BE2C (cell line): ENCODE measurements at regions not wholly inside any gene's neighbourhood (a gene's known extent, or its start where the extent isn't known, plus 50 kb on each side); places are given as distances from the start of the nearest gene placed in this dataset.

Experiments used
- DNase-seq: peaks from one replicate; pipeline ENCODE4 v3.0.0-alpha.2; 2020
- H3K27me3 ChIP-seq: fragments of 250-450 bp; sonication (Bioruptor Pico); 2 replicates; pipeline ENCODE4 v1.5.1; 2020; ENCODE audit warnings: mild to moderate bottlenecking
- H3K36me3 ChIP-seq: fragments of 250-450 bp; sonication (Bioruptor Pico); 2 replicates; pipeline ENCODE4 v1.5.1; 2020; ENCODE audit warnings: mild to moderate bottlenecking
- H3K4me1 ChIP-seq: fragments of 250-450 bp; sonication (Bioruptor Pico); 2 replicates; pipeline ENCODE4 v1.5.1; 2020
- H3K4me3 ChIP-seq: 2 replicates; pipeline ENCODE4 v1.5.1; 2011; ENCODE audit warnings: low read depth, low read length
- H3K9me3 ChIP-seq: fragments of 250-450 bp; sonication (Bioruptor Pico); 2 replicates; pipeline ENCODE4 v1.5.1; 2020
- CTCF ChIP-seq: IDR thresholded peaks from 2 replicates; pipeline ENCODE4 v1.5.1; 2012; ENCODE audit warnings: mild to moderate bottlenecking, low read depth, low read length

DNA sequence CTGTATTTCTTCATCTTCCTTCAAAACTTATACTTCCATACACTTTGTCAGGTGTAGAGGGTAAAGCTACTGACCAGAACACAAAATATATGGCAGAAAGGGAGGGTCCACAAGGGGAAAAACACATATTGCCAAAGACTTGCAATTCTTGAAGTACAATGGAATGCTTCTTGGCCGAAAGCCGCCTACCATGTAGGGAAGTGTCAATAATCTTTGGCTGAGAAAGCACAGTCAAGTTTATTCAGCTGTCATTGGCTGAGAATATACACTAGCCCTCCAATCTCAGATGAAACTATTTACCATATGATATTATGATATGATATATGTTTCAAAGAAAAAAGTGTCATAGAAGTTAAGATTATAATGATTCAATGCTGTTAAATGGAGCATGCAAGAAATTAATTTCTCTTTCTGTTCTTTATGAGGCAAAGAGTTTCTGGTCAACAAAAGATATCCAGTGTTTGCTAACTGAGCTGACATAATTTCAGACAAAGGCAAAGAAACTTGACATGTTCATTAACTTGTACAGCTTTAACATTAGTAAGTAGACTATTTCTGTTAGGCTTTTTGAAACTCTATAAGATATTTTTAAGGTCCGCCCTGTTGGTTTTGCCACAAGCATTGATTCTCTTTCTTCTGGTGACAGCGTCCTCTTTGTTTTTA is 89.0 kb upstream of the LPP start:
- H3K36me3 ChIP-seq: no peaks in the 10 kb centered on the region
- no peaks in the 10 kb centered on the region for H3K4me1 ChIP-seq
- H3K9me3 ChIP-seq: no peaks in the 10 kb centered on the region
- H3K27me3 ChIP-seq: no peaks in the 10 kb centered on the region
- no peak for TF ChIP-seq CTCF
- DNase-seq: no peak
- H3K4me3 ChIP-seq: no peak overlapping the region

GRCh38 chr3:188066141-188066540 is 87.8 kb upstream of the LPP start:
- H3K36me3 ChIP-seq: no peaks in the 10 kb centered on the region
- H3K9me3 ChIP-seq: no peaks in the 10 kb centered on the region
- no peak for TF ChIP-seq CTCF
- no peak overlapping the region for H3K4me3 ChIP-seq
- H3K4me1 ChIP-seq: no peaks in the 10 kb centered on the region
- DNase-seq: no peak
- H3K27me3 ChIP-seq: no peaks in the 10 kb centered on the region

GRCh38 chr3:188067932-188068331 is 86.0 kb upstream of the LPP start:
- no peaks in the 10 kb centered on the region for H3K9me3 ChIP-seq
- H3K27me3 ChIP-seq: no peaks in the 10 kb centered on the region
- no peak overlapping the region for H3K4me3 ChIP-seq
- DNase-seq: no peak
- H3K4me1 ChIP-seq: no peaks in the 10 kb centered on the region
- TF ChIP-seq CTCF: no peak
- H3K36me3 ChIP-seq: no peaks in the 10 kb centered on the region

DNA sequence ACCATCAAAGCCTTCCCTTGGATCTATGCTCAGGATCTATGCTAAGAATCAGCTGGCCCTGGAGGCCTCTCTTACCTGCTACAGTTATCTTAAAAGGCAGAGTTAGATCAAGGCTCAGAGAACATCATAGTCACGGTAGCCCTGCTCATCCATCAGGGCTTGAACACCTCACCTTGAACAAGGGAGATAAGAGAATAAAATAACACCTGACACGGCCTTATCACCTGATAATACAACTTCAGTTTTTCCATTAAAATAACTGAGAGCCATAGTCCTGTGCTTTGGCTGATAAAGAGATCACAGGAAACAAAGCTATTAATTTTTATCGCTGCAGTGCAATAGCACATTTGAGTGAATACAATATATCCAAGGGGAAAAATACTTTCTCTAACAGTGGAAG is 85.6 kb upstream of the LPP start:
- TF ChIP-seq CTCF: no peak
- no peak for DNase-seq
- Histone ChIP-seq H3K27me3 (no peaks in the 10 kb centered on the region), H3K4me3 (no peak overlapping the region), H3K36me3 (no peaks in the 10 kb centered on the region), H3K9me3 (no peaks in the 10 kb centered on the region), H3K4me1 (no peaks in the 10 kb centered on the region)

DNA sequence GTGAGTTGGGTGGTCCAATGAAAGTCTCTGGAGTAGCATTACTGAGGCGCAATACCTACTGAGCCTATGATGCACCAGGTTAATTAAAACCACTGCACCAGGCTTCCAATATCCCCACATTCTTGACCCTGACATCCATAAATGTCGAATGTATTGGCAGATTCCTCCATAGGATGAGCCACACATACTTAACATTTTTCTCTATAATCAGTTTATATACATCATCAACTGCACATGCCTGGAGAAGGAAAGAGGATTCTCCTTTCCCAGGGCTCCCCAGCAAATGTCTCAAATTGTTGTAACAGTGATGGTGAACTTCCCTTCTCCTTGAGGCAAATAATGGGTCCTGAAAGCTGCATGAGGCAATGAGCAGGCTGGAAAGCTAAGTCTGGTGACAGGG is 82.3 kb upstream of the LPP start:
- no peak for TF ChIP-seq CTCF
- no peaks in the 10 kb centered on the region for H3K36me3 ChIP-seq
- DNase-seq: no peak
- no peak overlapping the region for H3K4me3 ChIP-seq
- no peaks in the 10 kb centered on the region for H3K9me3 ChIP-seq
- no peaks in the 10 kb centered on the region for H3K4me1 ChIP-seq
- H3K27me3 ChIP-seq: no peaks in the 10 kb centered on the region

- no peaks in the 10 kb centered on the region for H3K27me3 ChIP-seq
- no peak for TF ChIP-seq CTCF
- no peak overlapping the region for H3K4me3 ChIP-seq
- no peaks in the 10 kb centered on the region for H3K36me3 ChIP-seq
- DNase-seq: no peak
- H3K9me3 ChIP-seq: no peaks in the 10 kb centered on the region
- H3K4me1 ChIP-seq: no peaks in the 10 kb centered on the region
Observed at GRCh38 chr3:188076176-188076575, 77.8 kb upstream of the LPP start.
